Spinal cord (tissue), 9 donors: ENCODE measurements at regions not wholly inside any gene's neighbourhood (a gene's known extent, or its start where the extent isn't known, plus 50 kb on each side); places are given as distances from the start of the nearest gene placed in this dataset.
"Not testable (repeated sequence)": the region's sequence is repeated elsewhere in the genome, so short reads cannot be mapped to it uniquely, and the experiment has no call there.

Experiments
- DNase-seq, 6 donors: peaks; one replicate each; pipeline versions ENCODE4 v3.0.0 to v3.0.0-alpha.2; 2013 to 2015; ENCODE audit warnings: low spot score in 6 of 6, low read depth in 4 of 6
- H3K27ac ChIP-seq: one replicate; pipeline ENCODE4 v1.5.1; 2013; ENCODE audit warnings: low read depth, low read length, control low read depth
- H3K27me3 ChIP-seq: one replicate; pipeline ENCODE4 v1.6.1; 2013; ENCODE audit warnings: low read length; ENCODE audit not compliant: control insufficient read depth, insufficient read depth
- H3K36me3 ChIP-seq: one replicate; pipeline ENCODE4 v1.6.1; 2013; ENCODE audit warnings: low read length; ENCODE audit not compliant: control insufficient read depth, insufficient read depth
- H3K4me1 ChIP-seq: one replicate; pipeline ENCODE4 v1.6.1; 2013; ENCODE audit warnings: low read length; ENCODE audit not compliant: control insufficient read depth, insufficient read depth
- H3K4me3 ChIP-seq: one replicate; pipeline ENCODE4 v1.5.1; 2013; ENCODE audit warnings: low read depth, low read length, control low read depth
- H3K9me3 ChIP-seq: one replicate; pipeline ENCODE4 v1.6.1; 2013; ENCODE audit warnings: low read length; ENCODE audit not compliant: control insufficient read depth, insufficient read depth
- WGBS: methylation state at CpG from one replicate; pipeline ENCODE4 v1.1.5; 2013; ENCODE audit warnings: missing lambda C conversion rate; ENCODE audit not compliant: insufficient coverage; 5-methylcytosine and 5-hydroxymethylcytosine counted together
- donor health status: healthy.

DNA sequence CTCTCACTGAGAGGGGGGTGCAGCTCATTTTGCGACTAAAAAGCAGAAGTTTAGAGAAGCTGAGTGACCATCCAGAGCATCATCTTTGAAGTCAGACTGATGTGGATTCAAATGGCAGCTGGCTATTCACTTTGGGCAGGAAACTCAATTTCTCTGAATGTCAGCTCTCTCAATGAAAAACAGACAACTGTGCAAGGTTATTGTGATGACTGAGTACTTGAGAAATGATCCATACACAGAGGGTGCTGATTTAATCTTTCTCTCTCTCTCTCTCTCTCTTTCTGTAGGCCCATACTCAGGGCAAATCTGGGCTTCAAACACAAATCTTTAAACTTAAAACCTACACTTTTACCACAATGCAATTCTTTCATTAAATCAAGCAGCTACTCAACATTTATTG, 185.8 kb upstream of the SLIT2 start:
- Histone ChIP-seq H3K4me3 (no peak overlapping the region), H3K9me3 (no peaks in the 10 kb centered on the region), H3K36me3 (no peaks in the 10 kb centered on the region), H3K4me1 (no peaks in the 10 kb centered on the region), H3K27me3 (no peaks in the 10 kb centered on the region), H3K27ac (no peak overlapping the region)
- 91% methylated on average over 1 of the region's 1 CpG for WGBS
- no peak for DNase-seq

DNA sequence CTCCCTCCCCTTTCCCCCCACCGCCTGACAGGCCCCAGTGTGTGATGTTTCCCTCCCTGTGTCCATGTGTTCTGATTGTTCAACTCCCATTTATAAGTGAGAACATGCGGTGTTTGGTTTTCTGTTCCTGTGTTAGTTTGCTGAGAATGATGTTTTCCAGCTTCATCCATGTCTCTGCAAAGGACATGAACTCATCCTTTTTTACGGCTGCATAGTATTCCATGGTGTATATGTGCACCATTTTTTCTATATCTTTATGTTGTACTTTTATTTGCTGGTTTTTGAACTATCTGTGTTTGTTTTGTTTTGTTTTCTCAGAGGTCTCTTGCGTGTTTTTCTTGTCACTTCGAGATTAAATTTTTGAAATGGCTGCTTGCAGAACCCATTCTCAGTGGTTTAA, 188.8 kb upstream of the SLIT2 start:
- H3K4me3 ChIP-seq, H3K36me3 ChIP-seq, H3K9me3 ChIP-seq, H3K27me3 ChIP-seq, DNase-seq, H3K27ac ChIP-seq, H3K4me1 ChIP-seq: not testable (repeated sequence)
- WGBS: 100% methylated on average over 2 of the region's 5 CpGs

DNA sequence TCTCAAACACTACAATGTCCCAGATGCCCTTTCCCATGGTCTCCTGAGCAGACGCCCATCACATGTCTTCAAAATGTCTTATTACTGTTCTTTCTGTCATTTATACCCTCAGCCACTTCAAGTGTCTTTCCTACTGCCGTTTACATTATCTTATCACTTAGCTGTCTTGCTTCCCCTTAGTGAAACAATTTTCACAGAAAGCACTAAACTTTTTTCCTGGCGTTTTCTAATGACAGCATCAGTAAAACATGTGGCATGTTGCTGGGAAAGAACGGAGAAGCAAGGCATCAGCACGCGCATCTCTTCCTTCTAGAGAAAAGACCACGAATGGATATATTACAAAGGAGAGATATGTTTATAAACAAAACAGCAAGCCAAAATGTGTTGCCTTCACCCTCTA, 189.7 kb upstream of the SLIT2 start:
- DNase-seq: no peak
- Histone ChIP-seq H3K9me3 (no peaks in the 10 kb centered on the region), H3K36me3 (no peaks in the 10 kb centered on the region), H3K4me3 (no peak overlapping the region), H3K27ac (no peak overlapping the region), H3K27me3 (no peaks in the 10 kb centered on the region), H3K4me1 (no peaks in the 10 kb centered on the region)
- 75% methylated on average over 1 of the region's 7 CpGs for WGBS

DNA sequence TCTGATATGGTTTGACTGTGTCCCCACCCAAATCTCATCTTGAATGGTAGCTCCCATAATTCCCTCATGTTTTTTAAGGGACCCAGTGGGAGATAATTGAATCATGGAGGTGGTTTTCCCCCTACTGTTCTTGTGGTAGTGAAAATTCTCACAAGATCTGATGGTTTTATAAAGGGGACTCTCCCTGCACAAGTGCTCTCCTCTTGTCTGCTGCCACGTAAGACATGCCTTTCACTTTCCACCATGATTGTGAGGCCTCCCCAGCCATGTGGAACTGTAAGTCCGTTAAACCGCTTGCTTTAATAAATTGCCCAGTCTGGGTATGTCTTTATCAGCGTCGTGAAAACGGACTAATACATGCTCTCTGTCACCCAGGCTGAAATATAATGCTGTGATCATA, 200.9 kb upstream of the SLIT2 start:
- H3K4me1 ChIP-seq: no peaks in the 10 kb centered on the region
- H3K27me3 ChIP-seq: no peaks in the 10 kb centered on the region
- H3K27ac ChIP-seq: no peak overlapping the region
- 98% methylated on average over 6 of the region's 6 CpGs for WGBS
- H3K36me3 ChIP-seq: no peaks in the 10 kb centered on the region
- no peaks in the 10 kb centered on the region for H3K9me3 ChIP-seq
- DNase-seq: no peak
- H3K4me3 ChIP-seq: no peak overlapping the region

DNA sequence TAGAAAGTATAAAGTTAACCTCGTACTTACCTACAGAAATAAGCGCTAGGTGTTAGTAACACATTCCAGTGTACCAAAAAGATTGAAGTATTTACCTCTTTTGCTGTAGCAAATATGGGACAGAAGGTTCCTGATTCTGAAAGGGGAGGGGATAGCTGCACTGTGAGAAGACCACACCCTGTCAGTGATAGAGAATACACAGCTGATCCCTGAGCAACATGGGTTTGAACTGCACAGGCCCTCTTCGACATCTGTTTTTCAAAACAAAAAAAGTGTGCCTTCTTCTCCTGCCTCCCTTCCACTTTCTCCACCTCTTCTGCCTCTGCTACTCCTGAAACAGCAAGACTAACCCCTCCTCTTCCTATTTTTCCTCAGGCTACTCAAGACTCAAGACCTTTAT, 201.8 kb upstream of the SLIT2 start:
- Histone ChIP-seq H3K27ac (no peak overlapping the region), H3K4me3 (no peak overlapping the region), H3K27me3 (no peaks in the 10 kb centered on the region), H3K36me3 (no peaks in the 10 kb centered on the region), H3K9me3 (no peaks in the 10 kb centered on the region), H3K4me1 (no peaks in the 10 kb centered on the region)
- WGBS: 60% methylated on average over 1 of the region's 3 CpGs
- no peak for DNase-seq

DNA sequence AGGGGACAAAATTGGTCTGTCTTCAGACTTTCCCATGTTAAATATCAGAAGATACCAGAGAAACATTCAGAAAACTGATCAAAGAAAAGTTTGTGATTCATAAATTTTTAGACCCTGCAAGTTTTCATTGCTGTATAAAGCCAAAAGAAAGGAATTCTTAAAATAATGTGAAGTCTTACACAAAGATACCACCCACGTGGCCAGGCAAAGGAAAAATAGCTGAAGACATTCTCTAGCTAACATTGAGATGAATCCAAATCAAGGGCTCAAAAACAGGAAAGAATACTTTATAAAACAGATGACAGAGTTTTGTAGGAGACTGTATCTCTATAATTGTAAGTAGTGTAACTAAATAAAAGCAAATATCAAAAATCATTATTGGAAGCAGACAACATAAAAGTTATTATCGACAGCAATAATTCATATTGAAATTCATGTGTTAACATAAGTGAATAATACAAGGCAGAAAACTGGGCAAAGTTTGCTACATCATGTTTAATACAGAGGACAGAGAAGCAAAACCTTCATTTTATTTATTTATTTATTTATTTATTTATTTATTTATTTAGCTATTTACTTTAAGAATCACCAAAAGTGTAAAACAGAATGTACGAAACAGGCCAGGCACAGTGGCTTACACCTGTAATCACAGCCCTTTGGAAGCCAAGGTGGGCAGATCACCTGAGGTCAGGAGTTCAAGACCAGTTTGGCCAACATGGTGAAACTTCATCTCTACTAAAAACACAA, 204.6 kb upstream of the SLIT2 start:
- H3K9me3 ChIP-seq: no peaks in the 10 kb centered on the region
- H3K4me3 ChIP-seq: no peak overlapping the region
- H3K27me3 ChIP-seq: no peaks in the 10 kb centered on the region
- H3K36me3 ChIP-seq: no peaks in the 10 kb centered on the region
- H3K27ac ChIP-seq: no peak overlapping the region
- no peak for DNase-seq
- H3K4me1 ChIP-seq: no peaks in the 10 kb centered on the region
- WGBS: no CpG with 5 or more reads among the region's 3 CpGs

DNA sequence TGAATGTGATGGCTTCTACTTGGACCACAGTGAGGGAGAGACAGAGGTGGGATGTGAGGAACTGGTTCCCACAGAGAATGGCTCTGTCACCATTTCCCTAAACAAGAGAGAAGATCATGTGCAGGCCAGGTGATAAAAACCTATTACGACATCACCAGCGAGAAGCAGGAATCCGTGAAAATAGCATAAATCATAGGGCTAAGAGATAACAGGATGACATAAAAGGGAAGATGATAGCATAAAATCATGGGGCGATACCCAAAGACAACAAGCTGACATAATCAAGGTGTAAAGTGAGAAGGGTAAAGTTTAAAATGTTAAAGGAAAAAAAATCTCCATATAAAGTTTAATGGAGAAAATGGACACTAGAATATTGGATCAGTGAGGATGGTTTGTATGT, 205.5 kb upstream of the SLIT2 start:
- Histone ChIP-seq H3K27ac (no peak overlapping the region), H3K4me3 (no peak overlapping the region), H3K27me3 (no peaks in the 10 kb centered on the region), H3K36me3 (no peaks in the 10 kb centered on the region), H3K9me3 (no peaks in the 10 kb centered on the region), H3K4me1 (no peaks in the 10 kb centered on the region)
- DNase-seq: no peak
- WGBS: no CpG with 5 or more reads among the region's 4 CpGs

DNA sequence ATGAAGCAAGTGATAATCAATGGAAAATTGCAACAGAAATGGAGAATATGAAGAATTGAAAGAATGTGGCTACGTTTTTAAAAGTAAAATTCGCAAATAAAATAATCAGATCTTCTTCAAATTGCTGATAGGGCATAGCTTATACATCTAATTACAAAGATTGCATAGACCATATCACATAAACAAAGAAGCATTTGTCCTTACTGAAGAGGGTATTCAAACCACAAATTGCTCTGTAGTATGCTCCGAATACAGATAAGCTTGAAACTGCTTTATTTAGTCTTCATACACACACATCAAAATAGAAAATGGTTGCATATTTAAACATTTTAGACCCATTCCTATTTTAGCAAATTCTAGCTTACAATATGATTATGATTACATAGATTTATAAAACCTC, 206.7 kb upstream of the SLIT2 start:
- no peaks in the 10 kb centered on the region for H3K9me3 ChIP-seq
- H3K27me3 ChIP-seq: no peaks in the 10 kb centered on the region
- no peak overlapping the region for H3K4me3 ChIP-seq
- no peak overlapping the region for H3K27ac ChIP-seq
- DNase-seq: peak in 2 of 6 donors; percentile 36 to 47
- no CpG with 5 or more reads among the region's 3 CpGs for WGBS
- H3K4me1 ChIP-seq: no peaks in the 10 kb centered on the region
- no peaks in the 10 kb centered on the region for H3K36me3 ChIP-seq

DNA sequence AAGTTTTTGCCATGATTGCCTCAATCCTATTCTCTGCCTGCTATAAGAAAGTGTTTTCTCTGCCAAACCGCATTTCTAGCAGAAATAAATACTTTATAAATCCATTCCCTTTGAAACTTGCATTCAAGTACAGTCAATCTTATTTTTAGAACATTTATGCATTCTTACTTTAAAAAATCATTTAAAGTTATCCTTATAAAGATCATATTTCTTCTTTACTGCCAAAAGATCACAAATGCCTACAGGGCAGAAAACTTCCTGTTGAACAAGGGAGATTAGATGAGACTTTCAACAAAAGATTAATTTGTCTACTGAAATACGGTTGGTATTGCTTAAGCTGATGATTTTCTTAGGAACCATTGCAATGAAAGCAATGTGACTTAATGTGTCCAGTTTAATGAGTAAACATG, 207.2 kb upstream of the SLIT2 start:
- WGBS: 100% methylated on average over 1 of the region's 2 CpGs
- DNase-seq: peak in 1 of 6 donors; percentile 7
- no peaks in the 10 kb centered on the region for H3K27me3 ChIP-seq

DNA sequence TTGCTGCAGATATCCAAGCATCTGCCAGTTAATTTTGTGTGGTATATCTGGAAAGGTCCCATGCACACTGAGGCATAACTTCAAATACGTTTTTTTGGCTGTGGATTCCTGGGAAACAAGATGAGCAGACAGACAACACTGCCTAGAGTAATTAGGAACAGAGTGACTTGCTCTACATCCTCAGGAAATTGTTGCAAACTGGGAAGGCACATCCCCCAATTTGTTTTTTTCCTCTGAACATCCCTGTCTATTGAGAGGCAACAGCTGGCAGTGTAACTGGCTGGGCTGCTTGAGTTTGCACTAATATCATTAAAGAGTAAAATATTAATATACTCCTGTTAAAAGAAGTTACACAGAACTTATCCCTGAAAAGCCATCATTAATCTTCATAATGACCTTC, 207.7 kb upstream of the SLIT2 start:
- H3K27ac ChIP-seq: no peak overlapping the region
- no peaks in the 10 kb centered on the region for H3K36me3 ChIP-seq
- peak in 1 of 6 donors; percentile 10 for DNase-seq
- no peaks in the 10 kb centered on the region for H3K9me3 ChIP-seq
- H3K4me3 ChIP-seq: no peak overlapping the region
- no peaks in the 10 kb centered on the region for H3K27me3 ChIP-seq
- no peaks in the 10 kb centered on the region for H3K4me1 ChIP-seq
- 40% methylated on average over 1 of the region's 1 CpG for WGBS

More for the DNA sequence above, 207.2 kb upstream of the SLIT2 start:
- no peak overlapping the region for H3K27ac ChIP-seq
- no peak overlapping the region for H3K4me3 ChIP-seq
- H3K4me1 ChIP-seq: no peaks in the 10 kb centered on the region
- H3K36me3 ChIP-seq: no peaks in the 10 kb centered on the region
- H3K9me3 ChIP-seq: no peaks in the 10 kb centered on the region
